DND-41 (cell line): ENCODE measurements at regions not wholly inside any gene's neighbourhood (a gene's known extent, or its start where the extent isn't known, plus 50 kb on each side); places are given as distances from the start of the nearest gene placed in this dataset.

Source experiments
- CTCF ChIP-seq: IDR thresholded peaks from 2 replicates; pipeline ENCODE4 v1.5.1; 2012; ENCODE audit warnings: borderline replicate concordance, low read length, moderate library complexity, mild to moderate bottlenecking; ENCODE audit not compliant: poor library complexity, severe bottlenecking; ENCODE audit errors: extremely low read depth
- EZH2 ChIP-seq: IDR thresholded peaks from 3 replicates; pipeline ENCODE4 v1.6.1; 2012; ENCODE audit warnings: borderline replicate concordance, low read depth, mild to moderate bottlenecking, moderate library complexity, low read length, inconsistent platforms; ENCODE audit not compliant: severe bottlenecking

- no peak for TF ChIP-seq EZH2
- TF ChIP-seq CTCF = no peak
These were observed 625.8 kb upstream of the B3GAT1 start for GRCh38 chr11:135037828-135038227.
